SJCRH30 (cell line): ENCODE measurements at regions not wholly inside any gene's neighbourhood (a gene's known extent, or its start where the extent isn't known, plus 50 kb on each side); places are given as distances from the start of the nearest gene placed in this dataset.

Source experiments
- DNase-seq, 2 experiments: peaks; one replicate each; pipeline ENCODE4 v3.0.0-alpha.2; 2015 to 2020
- H3K27ac ChIP-seq: fragments of 250-450 bp; sonication (Bioruptor Pico); 2 replicates; pipeline ENCODE4 v1.5.1; 2020; ENCODE audit warnings: mild to moderate bottlenecking, moderate library complexity
- H3K27me3 ChIP-seq: fragments of 250-450 bp; sonication (Bioruptor Pico); 2 replicates; pipeline ENCODE4 v1.5.1; 2020; ENCODE audit warnings: mild to moderate bottlenecking, moderate library complexity
- H3K36me3 ChIP-seq: fragments of 250-450 bp; sonication (Bioruptor Pico); 2 replicates; pipeline ENCODE4 v1.5.1; 2020; ENCODE audit warnings: mild to moderate bottlenecking, moderate library complexity
- H3K4me1 ChIP-seq: fragments of 250-450 bp; sonication (Bioruptor Pico); 2 replicates; pipeline ENCODE4 v1.5.1; 2020; ENCODE audit warnings: mild to moderate bottlenecking, moderate library complexity
- H3K4me3 ChIP-seq: fragments of 250-450 bp; sonication (Bioruptor Pico); 2 replicates; pipeline ENCODE4 v1.5.1; 2020; ENCODE audit warnings: mild to moderate bottlenecking, moderate library complexity
- H3K9me3 ChIP-seq: fragments of 250-450 bp; sonication (Bioruptor Pico); replicated peaks from 2 replicates; pipeline ENCODE4 v1.5.1; 2020; ENCODE audit warnings: mild to moderate bottlenecking, moderate library complexity

DNA sequence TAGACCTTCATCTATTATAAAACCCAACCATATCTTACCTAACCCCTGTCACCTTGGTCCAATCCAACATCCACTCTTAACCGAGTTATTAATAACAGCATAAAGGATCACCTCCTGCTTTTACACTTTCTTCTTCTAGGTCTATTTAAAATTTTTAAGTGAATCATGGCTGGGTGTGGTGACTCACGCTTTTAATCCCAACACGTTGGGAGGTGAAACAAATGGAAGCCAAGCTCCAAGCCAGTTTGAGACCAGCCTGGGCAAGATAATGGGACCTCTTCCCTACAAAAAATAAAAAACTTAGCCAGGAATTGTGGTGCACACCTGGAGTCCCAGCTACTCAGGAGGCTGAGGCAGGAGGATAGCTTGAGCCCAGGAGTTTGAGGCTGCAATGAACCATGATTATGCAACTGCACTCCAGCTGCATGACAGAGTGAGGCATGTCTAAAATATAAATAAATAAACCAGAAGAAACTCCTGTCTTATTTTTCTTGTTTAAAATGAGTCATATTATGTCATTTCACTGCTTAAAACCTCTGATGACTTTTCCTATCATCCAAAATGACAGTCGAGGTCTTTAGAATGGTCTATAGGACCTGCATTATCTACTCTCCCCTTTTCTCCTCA lies 188.4 kb downstream of the GASK1B start:
- Histone ChIP-seq H3K27ac (no peak overlapping the region), H3K4me3 (no peak overlapping the region), H3K4me1 (no peaks in the 10 kb centered on the region), H3K27me3 (no peaks in the 10 kb centered on the region), H3K36me3 (no peaks in the 10 kb centered on the region), H3K9me3 (no peaks in the 10 kb centered on the region)
- DNase-seq = no peak

- no peak for DNase-seq
- H3K4me3 ChIP-seq = no peak overlapping the region
- H3K27ac ChIP-seq = no peak overlapping the region
- no peaks in the 10 kb centered on the region for H3K9me3 ChIP-seq
- no peaks in the 10 kb centered on the region for H3K36me3 ChIP-seq
- no peaks in the 10 kb centered on the region for H3K4me1 ChIP-seq
- H3K27me3 ChIP-seq = no peaks in the 10 kb centered on the region
These were observed 189.5 kb downstream of the GASK1B start for GRCh38 chr4:157983300-157983699.

- no peaks in the 10 kb centered on the region for H3K27me3 ChIP-seq
- H3K4me3 ChIP-seq = no peak overlapping the region
- no peak overlapping the region for H3K27ac ChIP-seq
- H3K9me3 ChIP-seq = no peaks in the 10 kb centered on the region
- DNase-seq = no peak
- H3K36me3 ChIP-seq = no peaks in the 10 kb centered on the region
- no peaks in the 10 kb centered on the region for H3K4me1 ChIP-seq
These were observed 192.7 kb downstream of the GASK1B start for GRCh38 chr4:157980158-157980557.

GRCh38 chr4:157978680-157979361 lies 194.0 kb downstream of the GASK1B start:
- DNase-seq = peak; percentile 48 to 76
- Histone ChIP-seq H3K36me3 (no peaks in the 10 kb centered on the region), H3K9me3 (no peaks in the 10 kb centered on the region), H3K27me3 (no peaks in the 10 kb centered on the region), H3K4me1 (no peaks in the 10 kb centered on the region), H3K4me3 (peak overlapping the region; percentile 32; the same call in 1 of the 2 replicates), H3K27ac (no peak overlapping the region)

DNA sequence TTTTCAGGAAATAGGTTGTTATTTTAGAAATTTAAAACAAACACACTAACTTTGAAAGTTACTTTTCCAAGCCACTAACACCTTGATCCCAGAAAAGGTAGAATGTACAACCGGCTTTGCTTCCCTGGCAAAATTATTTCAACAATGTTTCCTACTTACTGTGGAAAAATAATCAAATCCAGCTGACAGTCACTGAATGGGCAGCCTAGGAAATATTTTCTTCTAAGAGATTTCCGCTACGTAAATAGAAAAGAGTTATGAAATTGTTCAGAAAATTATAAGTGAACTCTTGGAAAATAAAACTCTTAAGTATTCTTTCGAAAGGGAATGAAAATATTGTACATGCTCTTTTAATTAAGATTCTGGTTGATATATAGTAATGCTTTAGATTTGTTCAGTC lies 195.7 kb downstream of the GASK1B start:
- Histone ChIP-seq H3K27ac (no peak overlapping the region), H3K36me3 (no peaks in the 10 kb centered on the region), H3K4me1 (no peaks in the 10 kb centered on the region)

DNA sequence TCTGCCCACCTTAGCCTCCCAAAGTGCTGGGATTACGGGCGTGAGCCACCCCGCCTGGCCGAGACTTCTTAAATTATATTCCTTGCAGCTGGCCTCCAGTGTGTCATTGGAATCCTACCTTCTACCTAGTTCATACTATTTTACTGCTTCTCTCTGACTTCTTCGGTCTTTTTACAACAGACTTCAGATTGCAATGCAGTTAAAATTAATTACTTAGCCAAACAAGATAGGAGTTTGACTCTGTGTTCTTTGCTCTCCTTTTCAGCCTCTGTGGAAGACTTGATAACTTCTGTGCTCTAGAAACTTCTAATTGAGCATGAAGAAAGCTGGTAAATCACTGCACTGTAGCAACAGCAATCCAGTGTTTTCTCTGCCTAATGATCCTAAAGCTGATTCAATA lies 199.5 kb downstream of the GASK1B start:
- no peak overlapping the region for H3K27ac ChIP-seq
- H3K36me3 ChIP-seq = no peaks in the 10 kb centered on the region
- H3K4me3 ChIP-seq = no peak overlapping the region
- H3K9me3 ChIP-seq = no peaks in the 10 kb centered on the region
- H3K4me1 ChIP-seq = peaks cover 5% of the 10 kb centered on the region
- H3K27me3 ChIP-seq = no peaks in the 10 kb centered on the region
- no peak for DNase-seq

More for the DNA sequence above, 195.7 kb downstream of the GASK1B start:
- no peaks in the 10 kb centered on the region for H3K27me3 ChIP-seq
- no peaks in the 10 kb centered on the region for H3K9me3 ChIP-seq
- H3K4me3 ChIP-seq = no peak overlapping the region
- DNase-seq = no peak

DNA sequence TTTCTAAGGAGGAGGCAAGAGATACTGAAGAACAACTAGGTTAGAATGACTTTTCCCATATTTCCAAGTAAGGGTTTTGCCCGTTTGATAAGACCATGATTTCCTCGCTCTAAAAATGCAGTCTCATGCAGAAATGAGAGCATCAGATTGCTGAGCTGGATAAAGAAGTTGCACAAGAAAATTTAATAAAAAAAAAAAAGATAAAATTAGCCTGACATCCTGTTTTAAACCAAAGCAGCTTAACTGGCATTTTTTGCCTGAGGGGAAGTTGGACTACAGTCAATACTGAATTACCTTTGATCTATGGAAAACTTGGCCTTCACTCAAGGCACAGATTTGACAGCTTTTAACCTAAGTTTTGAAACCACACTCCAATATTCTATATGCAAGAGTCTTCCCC lies 208.4 kb downstream of the GASK1B start:
- H3K9me3 ChIP-seq = no peaks in the 10 kb centered on the region
- H3K27ac ChIP-seq = no peak overlapping the region
- H3K36me3 ChIP-seq = no peaks in the 10 kb centered on the region
- no peaks in the 10 kb centered on the region for H3K27me3 ChIP-seq
- no peak for DNase-seq
- no peak overlapping the region for H3K4me3 ChIP-seq
- H3K4me1 ChIP-seq = peaks cover 5% of the 10 kb centered on the region

DNA sequence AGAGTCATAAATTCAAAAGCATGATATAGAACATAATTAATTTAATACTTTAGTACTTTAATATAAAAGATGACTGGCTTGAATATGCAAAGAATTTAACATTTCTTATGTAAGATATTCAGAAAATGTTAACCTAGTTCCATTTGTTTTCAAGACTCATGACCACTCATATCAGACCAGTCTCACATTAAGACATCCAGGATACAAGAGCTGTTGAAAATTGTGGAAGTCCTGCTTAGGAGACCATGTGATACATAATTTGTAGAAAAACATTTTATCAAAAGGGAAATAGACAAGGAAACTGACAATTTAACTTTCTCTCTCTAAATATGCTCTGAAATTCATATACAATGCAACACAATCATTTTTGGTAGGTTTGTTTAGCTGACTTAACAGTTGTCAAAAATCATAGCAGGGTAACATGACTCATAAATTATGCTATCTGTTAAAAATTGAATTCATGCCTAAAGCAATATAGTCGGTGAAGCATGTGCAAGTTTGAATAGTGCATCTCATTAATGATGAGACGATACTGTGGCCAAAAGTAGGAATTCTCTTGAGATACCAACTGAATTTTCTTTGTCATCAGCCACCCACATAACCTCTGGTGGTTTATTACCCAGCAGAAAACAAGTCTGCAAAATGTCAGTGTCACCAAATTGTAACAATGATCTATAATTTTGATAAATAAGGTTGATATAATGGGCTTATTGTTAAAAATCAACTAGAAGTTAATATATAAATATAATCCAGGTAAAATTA lies 211.4 kb downstream of the GASK1B start:
- Histone ChIP-seq H3K27ac (no peak overlapping the region), H3K4me1 (no peaks in the 10 kb centered on the region), H3K4me3 (no peak overlapping the region), H3K36me3 (no peaks in the 10 kb centered on the region), H3K27me3 (no peaks in the 10 kb centered on the region), H3K9me3 (no peaks in the 10 kb centered on the region)
- DNase-seq = no peak

- no peaks in the 10 kb centered on the region for H3K27me3 ChIP-seq
These were observed 214.9 kb downstream of the GASK1B start for GRCh38 chr4:157957905-157958304.

GRCh38 chr4:157942017-157942416 lies 230.8 kb downstream of the GASK1B start:
- no peaks in the 10 kb centered on the region for H3K27me3 ChIP-seq
- H3K4me1 ChIP-seq = no peaks in the 10 kb centered on the region
- H3K27ac ChIP-seq = no peak overlapping the region

More at GRCh38 chr4:157957905-157958304, 214.9 kb downstream of the GASK1B start:
- no peaks in the 10 kb centered on the region for H3K9me3 ChIP-seq
- H3K36me3 ChIP-seq = no peaks in the 10 kb centered on the region
- H3K4me1 ChIP-seq = no peaks in the 10 kb centered on the region
- H3K27ac ChIP-seq = no peak overlapping the region
- no peak overlapping the region for H3K4me3 ChIP-seq
- DNase-seq = no peak

GRCh38 chr4:157934151-157934550 lies 238.7 kb downstream of the GASK1B start:
- no peaks in the 10 kb centered on the region for H3K36me3 ChIP-seq
- H3K9me3 ChIP-seq = no peaks in the 10 kb centered on the region
- H3K27ac ChIP-seq = no peak overlapping the region
- no peak for DNase-seq
- H3K27me3 ChIP-seq = no peaks in the 10 kb centered on the region
- no peak overlapping the region for H3K4me3 ChIP-seq
- no peaks in the 10 kb centered on the region for H3K4me1 ChIP-seq

More at GRCh38 chr4:157942017-157942416, 230.8 kb downstream of the GASK1B start:
- Histone ChIP-seq H3K36me3 (no peaks in the 10 kb centered on the region), H3K9me3 (no peaks in the 10 kb centered on the region), H3K4me3 (no peak overlapping the region)
- DNase-seq = no peak

DNA sequence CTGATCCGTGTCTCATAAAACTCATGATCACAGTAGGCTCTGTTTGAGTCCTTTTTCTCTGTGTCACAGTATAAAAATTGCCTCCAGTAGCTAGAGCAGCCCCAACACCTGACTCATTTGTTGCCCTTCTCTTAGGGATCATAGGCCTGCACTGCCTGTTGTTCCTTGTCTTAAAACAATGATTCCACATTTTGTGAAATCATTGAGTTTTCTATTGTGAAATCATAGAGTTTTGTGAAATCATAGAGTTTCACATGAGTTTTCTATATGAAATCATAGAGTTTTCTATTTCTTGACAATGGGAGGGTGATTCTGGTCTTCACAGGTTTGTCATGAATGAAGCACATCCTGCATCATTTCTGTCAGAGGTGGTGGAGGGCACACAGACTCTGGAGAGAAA lies 239.9 kb downstream of the GASK1B start:
- no peak overlapping the region for H3K27ac ChIP-seq

DNA sequence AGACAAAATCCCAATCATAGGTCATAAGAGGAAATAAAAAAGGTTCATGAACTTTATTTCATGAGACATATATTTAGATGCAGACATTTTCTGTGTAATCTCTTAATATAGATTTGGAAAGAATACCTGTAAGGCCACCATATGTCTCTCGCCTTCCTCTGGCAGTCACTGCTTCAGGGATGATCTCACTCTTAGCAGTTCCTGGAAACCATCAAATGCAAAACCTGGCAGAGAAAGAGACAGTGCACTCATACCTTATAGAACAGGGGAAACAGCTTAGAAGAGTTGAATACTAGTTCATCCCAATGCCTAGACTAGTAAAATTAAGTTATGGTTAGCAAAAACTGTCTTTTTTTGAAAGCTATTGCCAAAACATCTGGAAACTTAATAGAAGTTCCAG lies 243.3 kb downstream of the GASK1B start:
- no peaks in the 10 kb centered on the region for H3K4me1 ChIP-seq
- no peak overlapping the region for H3K27ac ChIP-seq
- H3K36me3 ChIP-seq = no peaks in the 10 kb centered on the region
- no peak overlapping the region for H3K4me3 ChIP-seq
- H3K9me3 ChIP-seq = no peaks in the 10 kb centered on the region
- no peak for DNase-seq
- no peaks in the 10 kb centered on the region for H3K27me3 ChIP-seq

More for the DNA sequence above, 239.9 kb downstream of the GASK1B start:
- no peak overlapping the region for H3K4me3 ChIP-seq
- H3K9me3 ChIP-seq = no peaks in the 10 kb centered on the region
- DNase-seq = no peak
- H3K36me3 ChIP-seq = no peaks in the 10 kb centered on the region
- no peaks in the 10 kb centered on the region for H3K4me1 ChIP-seq
- no peaks in the 10 kb centered on the region for H3K27me3 ChIP-seq

DNA sequence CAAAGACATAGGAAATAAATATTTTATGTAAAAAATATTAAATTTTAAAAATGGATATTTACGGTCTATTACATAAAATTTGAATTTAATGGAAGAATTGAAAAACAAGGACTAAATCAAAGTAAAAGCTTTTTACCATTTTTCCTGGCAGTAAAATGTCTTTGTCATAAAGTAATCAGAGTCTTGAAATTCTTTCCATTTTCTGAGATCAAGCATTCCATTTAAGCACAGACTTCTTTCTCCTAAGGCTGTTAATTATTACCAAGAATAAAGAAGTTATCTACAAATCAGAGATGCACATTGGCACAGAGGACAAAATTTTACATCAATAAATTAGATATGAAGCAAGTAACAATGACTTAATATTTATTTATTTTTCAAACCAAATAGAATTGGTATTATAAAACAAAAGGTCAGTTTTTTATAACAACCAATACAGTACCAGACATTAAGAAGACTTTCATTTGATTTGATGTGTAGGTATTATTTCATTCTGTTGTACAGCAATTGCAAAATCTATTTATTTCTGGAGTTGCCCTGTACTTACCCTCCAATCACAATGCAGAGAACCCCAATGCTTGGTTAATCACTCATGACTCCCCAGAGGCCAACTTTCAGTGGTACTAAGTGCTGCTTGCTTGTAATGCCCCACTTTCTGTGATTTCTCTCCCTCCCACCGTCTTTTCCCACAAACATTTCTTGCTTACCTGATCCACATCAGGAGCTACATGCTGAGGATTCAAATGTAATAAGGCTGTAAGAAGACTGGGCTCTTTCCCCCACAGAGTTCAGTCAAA lies 254.6 kb downstream of the GASK1B start:
- Histone ChIP-seq H3K4me1 (no peaks in the 10 kb centered on the region), H3K36me3 (no peaks in the 10 kb centered on the region), H3K9me3 (no peaks in the 10 kb centered on the region), H3K27ac (no peak overlapping the region), H3K27me3 (no peaks in the 10 kb centered on the region), H3K4me3 (no peak overlapping the region)
- no peak for DNase-seq

- no peak overlapping the region for H3K4me3 ChIP-seq
- DNase-seq = no peak
- no peaks in the 10 kb centered on the region for H3K27me3 ChIP-seq
- no peaks in the 10 kb centered on the region for H3K9me3 ChIP-seq
- no peak overlapping the region for H3K27ac ChIP-seq
- H3K4me1 ChIP-seq = no peaks in the 10 kb centered on the region
- no peaks in the 10 kb centered on the region for H3K36me3 ChIP-seq
These were observed 260.6 kb downstream of the GASK1B start for GRCh38 chr4:157912212-157912611.
